GOT3 (cell line): ENCODE measurements at regions not wholly inside any gene's neighbourhood (a gene's known extent, or its start where the extent isn't known, plus 50 kb on each side); places are given as distances from the start of the nearest gene placed in this dataset.

Source experiments
- DNase-seq: peaks from one replicate; lab custom pipeline; 2025; ENCODE audit warnings: mixed read lengths; lab: John Stamatoyannopoulos, UW

DNA sequence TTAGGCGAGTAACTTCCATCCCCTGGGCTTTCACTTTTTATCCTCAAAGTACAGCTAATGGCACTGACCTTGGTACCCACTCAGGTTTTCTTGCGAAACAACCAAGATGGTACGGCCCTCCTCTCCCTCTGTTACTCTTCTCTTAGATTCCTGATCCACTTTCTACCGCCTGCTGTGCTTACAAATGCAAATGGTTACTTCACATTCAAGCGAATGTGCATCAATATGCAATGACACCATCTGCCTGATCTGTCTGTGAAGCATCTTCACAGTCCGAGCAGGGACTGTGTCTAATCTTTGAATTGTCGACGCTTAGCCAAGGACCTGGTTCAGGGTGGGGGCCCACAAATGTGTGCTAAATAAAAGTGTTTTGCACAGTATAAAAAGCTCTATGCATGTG lies 112.2 kb downstream of the TRIB2 start:
- DNase-seq: no peak

DNA sequence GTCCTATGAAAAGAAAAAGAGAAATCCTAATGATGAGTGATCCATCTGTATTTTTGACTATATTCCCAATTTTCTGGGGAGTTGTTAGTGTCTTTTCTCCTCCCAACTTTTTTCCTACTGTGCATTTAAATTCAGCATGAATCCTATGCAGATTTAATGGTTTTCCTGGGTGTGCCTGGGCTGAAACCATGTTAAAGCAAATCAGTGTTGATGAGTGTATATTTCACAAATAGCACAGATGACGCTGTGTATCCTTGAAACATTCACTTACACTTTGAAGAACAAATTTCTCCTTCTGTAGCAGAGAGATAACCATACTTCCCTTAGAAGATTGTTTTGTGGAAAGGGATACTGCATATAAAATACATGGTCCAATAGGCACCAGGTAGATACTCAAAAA lies 114.3 kb downstream of the TRIB2 start:
- DNase-seq: no peak

- DNase-seq: no peak
Measured at GRCh38 chr2:12834239-12834638, 117.5 kb downstream of the TRIB2 start.

- DNase-seq: no peak
Measured at GRCh38 chr2:12835733-12836132, 119.0 kb downstream of the TRIB2 start.

DNA sequence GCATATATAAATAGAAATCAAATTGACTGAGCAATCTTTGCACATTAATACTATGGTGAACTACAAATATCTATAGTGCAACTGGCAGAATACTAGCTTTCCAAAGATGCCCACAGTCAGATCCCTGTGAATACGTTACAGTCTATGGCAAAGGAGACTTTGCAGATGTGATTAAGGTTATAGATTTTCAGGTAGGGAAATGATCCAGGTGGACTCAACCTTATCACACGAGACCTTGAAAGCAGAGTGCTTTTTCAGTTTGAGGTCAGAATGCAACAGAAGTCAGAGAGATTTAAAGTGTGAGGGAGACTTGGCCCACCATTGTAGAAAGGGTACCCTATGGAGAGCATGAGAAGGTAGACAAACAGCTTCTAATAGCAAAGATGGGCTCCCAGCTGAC lies 122.6 kb downstream of the TRIB2 start:
- DNase-seq: no peak

- no peak for DNase-seq
Measured at GRCh38 chr2:12841021-12841420, 124.3 kb downstream of the TRIB2 start.

DNA sequence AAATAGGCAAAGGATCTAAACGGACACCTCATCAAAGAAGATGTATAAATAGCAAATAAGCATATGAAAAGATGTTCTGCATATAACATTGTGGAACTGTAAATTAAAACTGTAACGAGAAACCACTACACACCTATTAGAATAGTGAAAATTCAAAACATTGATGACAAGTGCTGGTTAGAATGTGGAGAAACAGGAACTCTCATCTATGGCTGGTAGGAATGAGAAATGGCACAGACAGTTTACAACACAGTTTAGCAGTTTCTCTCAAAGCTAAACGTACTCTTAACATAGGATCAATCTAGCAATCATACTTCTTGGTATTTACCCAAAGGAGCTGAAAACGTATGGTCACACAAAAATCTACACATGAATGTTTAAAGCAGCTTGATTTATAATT lies 126.2 kb downstream of the TRIB2 start:
- no peak for DNase-seq

DNA sequence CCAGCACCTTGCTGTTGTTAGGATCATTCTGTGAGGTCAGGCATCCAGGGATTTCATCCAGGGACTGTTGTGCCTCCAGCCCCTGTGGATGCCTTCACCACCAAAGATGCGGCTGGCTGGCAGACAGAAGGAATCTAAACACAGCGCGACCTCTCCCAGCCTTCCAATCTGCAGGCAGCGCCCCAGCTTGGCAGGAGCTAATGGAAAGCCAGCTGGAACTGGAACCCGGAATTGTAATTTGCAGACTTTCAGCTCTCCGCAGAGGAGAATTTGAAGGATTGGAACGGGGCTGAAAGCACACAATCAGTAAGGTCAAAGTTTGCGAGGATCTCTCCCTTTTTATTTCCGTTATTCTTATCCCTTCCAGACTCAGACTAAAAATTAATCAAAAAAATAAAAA lies 127.8 kb downstream of the TRIB2 start:
- DNase-seq: no peak

DNA sequence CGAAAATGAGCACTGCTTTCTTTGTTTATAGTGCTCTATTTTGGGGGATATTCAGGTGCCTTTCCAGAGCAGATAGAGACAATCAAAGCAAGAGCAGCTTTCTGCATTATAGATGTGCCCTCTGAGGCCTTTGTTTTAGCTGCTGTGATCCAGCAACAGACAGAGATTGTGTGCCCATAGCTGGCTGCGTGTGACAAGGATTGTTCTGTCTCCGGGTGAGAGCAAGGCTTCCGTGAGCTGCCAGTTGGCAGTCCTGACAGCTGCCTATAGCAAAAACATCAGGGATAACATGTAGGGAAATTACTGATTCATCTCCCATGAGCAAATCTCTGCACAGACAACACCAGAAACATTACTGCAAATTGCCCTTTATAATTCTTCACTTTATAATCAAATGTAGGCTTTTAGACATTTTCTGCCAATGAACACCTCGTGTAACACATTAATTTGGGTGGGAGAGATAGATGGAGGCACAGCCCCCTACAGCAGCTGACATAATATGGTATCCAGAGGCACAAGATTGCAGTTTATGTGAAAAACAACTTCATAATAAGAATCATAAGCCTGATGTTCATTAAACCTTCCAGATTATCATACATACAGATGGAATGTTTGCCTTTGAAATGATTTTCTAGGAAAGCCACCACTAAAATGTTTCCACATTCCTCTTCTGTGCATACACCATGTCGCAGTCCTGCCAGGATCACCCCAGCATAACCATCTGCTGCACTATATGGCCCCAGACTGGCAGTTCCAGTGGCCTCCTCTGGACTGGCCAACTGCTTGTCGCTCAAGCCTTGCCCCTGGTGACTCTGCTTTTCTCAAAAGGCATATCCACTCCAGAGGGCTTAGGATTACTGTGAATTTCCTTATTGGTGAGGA lies 131.2 kb downstream of the TRIB2 start:
- no peak for DNase-seq

DNA sequence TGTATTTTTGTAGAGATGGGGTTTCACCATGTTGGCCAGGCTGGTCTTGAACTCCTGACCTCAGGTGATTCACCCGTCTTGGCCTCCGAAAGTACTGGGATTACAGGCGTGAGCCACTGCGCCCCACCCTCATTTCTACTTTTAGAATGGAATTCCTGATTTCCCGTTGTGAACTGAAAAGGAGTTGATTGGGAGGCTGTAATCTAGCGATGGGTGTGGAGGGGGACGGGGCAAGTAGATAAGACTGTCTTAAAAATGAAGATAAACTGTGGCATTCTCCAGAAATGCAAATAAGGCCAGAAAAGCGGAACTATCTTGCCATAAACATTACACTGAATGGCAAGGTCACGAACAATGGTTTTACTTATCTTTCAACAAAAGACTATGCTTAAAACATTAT lies 135.4 kb downstream of the TRIB2 start:
- no peak for DNase-seq

- DNase-seq: no peak
Measured at GRCh38 chr2:12854001-12854530, 137.3 kb downstream of the TRIB2 start.

GRCh38 chr2:12855508-12855907 lies 138.8 kb downstream of the TRIB2 start:
- DNase-seq: no peak

DNA sequence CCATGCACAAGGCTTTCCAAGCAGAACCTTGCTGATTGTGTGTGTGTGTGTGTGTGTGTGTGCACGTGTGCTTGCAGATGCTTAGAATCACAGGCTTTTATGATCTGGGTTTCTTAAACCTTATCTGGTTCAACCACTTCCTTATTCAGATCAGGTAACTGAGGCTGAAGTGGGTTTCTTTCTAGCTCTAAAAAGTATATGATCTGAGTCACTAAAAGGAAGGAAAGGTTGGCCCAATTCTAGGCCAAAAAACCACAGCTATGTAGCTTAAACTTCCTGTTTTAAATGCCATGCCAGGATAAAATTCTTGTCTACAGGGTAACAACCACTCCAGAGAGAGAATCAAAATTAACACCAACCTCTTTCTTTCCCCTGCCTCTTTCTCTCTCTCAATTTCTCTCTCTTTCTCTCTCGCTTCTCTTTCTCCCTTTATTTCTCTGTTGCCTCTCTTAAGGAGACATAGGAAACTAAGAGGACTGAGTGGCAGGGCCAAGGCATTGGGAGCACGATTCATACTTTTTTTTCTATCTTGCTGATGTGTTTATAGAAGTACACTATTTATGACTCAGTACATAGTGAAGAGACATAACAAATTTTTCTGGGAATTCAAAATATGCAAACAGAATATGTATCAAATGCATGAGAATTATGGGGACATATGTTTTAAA lies 140.3 kb downstream of the TRIB2 start:
- no peak for DNase-seq

DNA sequence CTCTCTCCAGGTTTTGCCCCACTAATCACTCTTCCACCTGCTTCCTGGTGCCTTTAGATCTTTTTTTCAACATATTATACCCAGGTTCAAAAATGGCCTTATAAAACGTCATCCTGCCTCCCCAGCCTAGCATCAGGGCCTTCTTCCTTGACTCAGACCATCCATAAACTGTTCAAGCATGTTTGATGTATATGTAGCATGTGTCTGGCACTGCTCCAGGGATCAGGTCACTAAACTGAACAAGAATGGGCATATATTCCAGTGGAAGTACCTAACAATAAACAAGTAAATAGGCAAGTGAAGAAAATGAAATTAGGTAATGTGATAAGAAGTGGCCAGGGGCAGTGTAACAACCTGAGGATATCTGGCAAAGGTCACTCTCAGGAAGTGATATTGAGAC lies 141.2 kb downstream of the TRIB2 start:
- DNase-seq: no peak

DNA sequence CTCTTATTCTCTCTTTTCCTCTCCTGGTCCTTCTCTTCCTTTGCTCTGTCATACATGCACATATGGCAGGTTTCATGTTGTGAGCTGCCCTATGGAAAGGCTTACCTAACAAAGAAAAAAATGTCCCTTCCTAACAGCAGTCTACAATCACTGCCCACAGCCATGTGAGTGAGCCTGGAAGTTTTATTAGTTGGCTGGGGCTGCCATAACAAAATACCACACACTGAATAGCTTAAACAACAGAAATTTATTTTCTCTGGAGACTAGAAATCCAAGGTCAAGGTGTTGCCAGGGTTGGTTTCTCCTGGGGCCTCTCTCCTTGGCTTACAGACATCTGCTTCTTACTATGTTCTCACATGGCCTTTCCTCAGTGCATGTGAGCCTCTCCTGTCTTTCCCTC lies 142.1 kb downstream of the TRIB2 start:
- no peak for DNase-seq

DNA sequence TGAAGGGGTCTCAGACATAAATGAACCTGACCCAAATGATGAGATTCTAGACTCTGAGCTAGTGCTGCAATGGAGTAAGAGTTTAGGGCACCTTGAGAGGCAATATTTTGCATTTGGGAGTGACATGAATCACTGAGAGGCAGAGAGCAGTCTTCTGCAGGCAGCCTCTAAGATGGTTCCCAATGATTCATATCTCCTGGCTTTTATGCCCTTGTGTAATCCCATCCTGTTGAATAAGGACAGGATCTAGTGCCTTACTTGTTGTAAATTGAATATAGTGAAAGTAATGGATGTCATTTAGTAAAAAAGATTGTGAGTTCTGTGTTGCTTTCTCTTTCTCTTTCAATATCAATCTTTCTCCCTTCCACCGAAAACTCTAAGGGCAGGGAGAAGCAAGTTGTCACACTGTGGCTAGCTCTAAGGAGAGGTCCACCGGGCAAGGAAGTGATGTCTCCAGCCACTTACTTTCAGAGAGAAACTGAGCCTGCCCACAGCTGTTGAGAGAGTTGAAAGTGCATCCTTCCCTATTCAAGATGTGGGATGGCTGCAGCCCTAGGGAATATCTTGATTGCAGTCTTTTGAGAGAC lies 144.7 kb downstream of the TRIB2 start:
- no peak for DNase-seq

DNA sequence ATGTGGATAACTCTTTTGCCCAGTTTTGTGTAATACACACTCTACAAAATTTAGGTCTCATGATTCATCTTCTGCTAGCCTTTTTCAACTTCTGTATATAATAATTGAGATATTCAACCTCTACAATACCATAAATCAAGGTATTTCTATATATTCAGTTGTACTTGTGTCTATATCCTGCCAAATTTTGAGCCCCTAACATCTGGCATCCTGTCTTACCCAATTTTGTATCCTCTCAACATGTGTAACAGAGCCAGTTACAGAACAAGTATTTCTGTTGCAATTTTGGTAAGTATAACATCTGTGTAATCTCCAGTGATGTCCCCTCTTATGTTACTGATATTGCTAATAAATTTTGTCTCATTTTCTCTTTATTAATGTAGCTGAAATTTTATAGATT lies 145.8 kb downstream of the TRIB2 start:
- DNase-seq: no peak

DNA sequence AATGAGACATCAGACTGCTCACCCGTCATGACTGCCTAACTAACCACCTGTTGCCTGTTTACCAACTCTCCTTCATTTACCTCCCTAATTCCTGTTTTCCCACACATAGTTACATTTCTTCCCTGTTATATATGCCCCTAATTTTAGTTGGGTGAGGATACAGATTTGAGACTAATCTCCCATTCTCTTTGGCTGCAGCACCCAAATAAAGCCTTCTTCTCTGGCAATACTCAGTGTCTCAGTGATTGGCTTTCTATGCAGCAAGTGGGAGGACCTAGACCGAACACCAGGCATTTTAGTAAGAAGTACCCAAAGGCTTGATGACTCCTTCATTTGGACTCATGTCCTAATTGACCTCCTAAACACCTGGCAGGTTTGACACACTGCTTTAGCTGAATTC lies 147.2 kb downstream of the TRIB2 start:
- DNase-seq: no peak

DNA sequence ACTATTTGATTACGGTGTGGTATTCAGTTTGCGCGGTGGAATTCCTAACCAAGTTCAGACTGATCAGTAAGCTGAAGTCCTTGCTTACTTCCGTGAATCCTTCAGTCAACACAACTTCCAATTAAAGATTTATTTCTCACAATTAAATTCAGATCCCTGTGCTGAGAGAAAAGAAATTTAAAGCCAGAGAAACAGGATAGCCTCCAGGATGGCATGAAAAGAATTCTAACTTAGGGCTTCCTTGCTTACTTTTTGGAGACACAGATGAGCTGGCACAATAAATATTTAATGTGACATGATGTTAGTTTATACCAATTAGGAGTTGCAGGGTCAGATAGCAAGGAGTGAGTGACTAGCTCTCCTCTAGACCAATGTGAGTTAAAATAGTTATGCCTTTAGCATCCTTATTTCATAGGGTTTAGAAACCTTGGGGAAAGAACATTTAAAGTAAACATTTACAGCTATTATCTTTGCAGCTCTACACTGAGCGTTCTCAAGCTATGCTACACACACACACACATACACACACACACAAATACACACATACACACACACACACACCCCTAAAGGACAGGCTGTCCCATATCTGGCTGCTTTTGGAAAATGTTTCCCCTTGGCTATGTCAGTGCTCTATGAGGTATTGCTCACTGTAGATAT lies 151.0 kb downstream of the TRIB2 start:
- DNase-seq: no peak

GRCh38 chr2:12870692-12871091 lies 154.0 kb downstream of the TRIB2 start:
- DNase-seq: no peak

GRCh38 chr2:12871694-12872315 lies 155.1 kb downstream of the TRIB2 start:
- DNase-seq: no peak

DNA sequence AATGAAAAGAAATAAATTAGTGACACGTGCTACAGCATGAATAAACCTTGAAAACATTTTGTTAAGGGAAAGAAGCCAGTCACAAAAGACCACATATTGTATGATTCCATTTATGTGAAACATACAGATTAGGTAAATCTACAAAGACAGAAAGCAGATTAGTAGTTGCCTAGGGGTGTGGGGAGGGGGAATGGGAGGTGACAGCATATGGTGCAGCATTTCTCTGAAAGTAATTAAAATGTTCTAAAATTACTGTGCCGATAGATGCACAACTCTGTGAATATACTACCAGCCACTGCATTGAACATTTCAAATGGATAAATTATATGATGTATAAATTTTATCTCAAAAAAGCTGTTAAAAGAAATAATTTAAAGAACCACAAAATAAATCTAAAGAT lies 161.0 kb downstream of the TRIB2 start:
- DNase-seq: no peak
